HG03439 (cell line): ENCODE measurements at regions not wholly inside any gene's neighbourhood (a gene's known extent, or its start where the extent isn't known, plus 50 kb on each side); places are given as distances from the start of the nearest gene placed in this dataset.
"Not testable (repeated sequence)": the region's sequence is repeated elsewhere in the genome, so short reads cannot be mapped to it uniquely, and the experiment has no call there.

Experiments used
- ATAC-seq: cut with Tn5 transposase; IDR thresholded peaks from one replicate; pipeline ENCODE4 v1.9.1; 2021; ENCODE audit warnings: mild to moderate bottlenecking, moderate library complexity; ENCODE audit not compliant: unreplicated experiment

- no peak for ATAC-seq
Observed at GRCh38 chr17:68670967-68671693, 70.0 kb upstream of the FAM20A start.

GRCh38 chr17:68666438-68666837, 65.3 kb upstream of the FAM20A start:
- ATAC-seq = not testable (repeated sequence)

- no peak for ATAC-seq
Observed at GRCh38 chr17:68665373-68665772, 64.2 kb upstream of the FAM20A start.

- no peak for ATAC-seq
Observed at GRCh38 chr17:68662479-68662878, 61.3 kb upstream of the FAM20A start.

GRCh38 chr17:68662037-68662432, 60.9 kb upstream of the FAM20A start:
- no peak for ATAC-seq

GRCh38 chr17:68661265-68662036, 60.3 kb upstream of the FAM20A start:
- ATAC-seq = no peak

GRCh38 chr17:68660302-68660701, 59.1 kb upstream of the FAM20A start:
- ATAC-seq = no peak

GRCh38 chr17:68658999-68659780, 58.0 kb upstream of the FAM20A start:
- no peak for ATAC-seq

GRCh38 chr17:68657576-68657975, 56.4 kb upstream of the FAM20A start:
- ATAC-seq = no peak

- no peak for ATAC-seq
Observed at GRCh38 chr17:68657166-68657565, 56.0 kb upstream of the FAM20A start.

- no peak for ATAC-seq
Observed at GRCh38 chr17:68656666-68657065, 55.5 kb upstream of the FAM20A start.
